Panc1 (cell line): ENCODE measurements at regions not wholly inside any gene's neighbourhood (a gene's known extent, or its start where the extent isn't known, plus 50 kb on each side); places are given as distances from the start of the nearest gene placed in this dataset.

ENCODE experiments used
- ATAC-seq: fragments of 200-7000 bp; cut with Tn5 transposase; 2 replicates; pipeline ENCODE4 v1.9.1; 2020; ENCODE audit warnings: mild to moderate bottlenecking, moderate library complexity
- BruUV-seq: library from RNA; stranded (reverse); fragments of 400-500 nt; replicated peaks from 2 replicates; lab custom pipeline; 2021; lab: Mats Ljungman, UMichigan
- CTCF ChIA-PET: fragments of 300-600 bp; sonication (Branson Sonifier 250); formaldehyde crosslinking; loops from one replicate; lab custom pipeline; 2022; ENCODE audit warnings: antibody characterized with exemption; lab: Charles Lee
- POLR2A ChIA-PET: fragments of 300-600 bp; sonication (Branson Sonifier 250); formaldehyde crosslinking; loops from one replicate; lab custom pipeline; 2022; ENCODE audit warnings: antibody characterized with exemption; lab: Charles Lee
- DNase-seq: peaks from one replicate; pipeline ENCODE4 v3.0.0-alpha.2; 2010; ENCODE audit warnings: low read depth, low spot score
- H3K27ac ChIP-seq: 2 replicates; pipeline ENCODE4 v1.5.1; 2011; ENCODE audit warnings: mild to moderate bottlenecking, low read length, inconsistent platforms
- H3K27me3 ChIP-seq: fragments of 200-500 bp; sonication (Bioruptor generic); 2 replicates; pipeline ENCODE4 v1.6.0; 2014; ENCODE audit warnings: low read length, inconsistent platforms; ENCODE audit not compliant: control insufficient read depth, insufficient read depth
- H3K36me3 ChIP-seq: fragments of 200-500 bp; sonication (Bioruptor generic); 2 replicates; pipeline ENCODE4 v1.5.1; 2014; ENCODE audit warnings: inconsistent platforms, mild to moderate bottlenecking, low read length, moderate library complexity; ENCODE audit not compliant: control insufficient read depth, insufficient read depth
- H3K4me1 ChIP-seq: 2 replicates; pipeline ENCODE4 v1.5.1; 2011; ENCODE audit warnings: inconsistent platforms, mild to moderate bottlenecking, low read length, moderate library complexity; ENCODE audit not compliant: control insufficient read depth, insufficient read depth
- H3K4me3 ChIP-seq, 2 experiments: 2 replicates each; pipeline ENCODE4 v1.5.1; 2011 to 2012; ENCODE audit warnings: low read depth in 2 of 2, low read length in 2 of 2, mild to moderate bottlenecking in 2 of 2, inconsistent platforms in 1 of 2, moderate library complexity in 1 of 2
- H3K9me3 ChIP-seq: fragments of 200-500 bp; sonication (Bioruptor generic); 2 replicates; pipeline ENCODE4 v1.5.1; 2014; ENCODE audit warnings: low read depth, mild to moderate bottlenecking, inconsistent platforms, low read length, moderate library complexity; ENCODE audit not compliant: control insufficient read depth, insufficient read depth
- CTCF ChIP-seq: fragments of 450-650 bp; IDR thresholded peaks from 2 replicates; pipeline ENCODE4 v1.5.1; 2017; ENCODE audit warnings: mild to moderate bottlenecking
- POLR2AphosphoS5 ChIP-seq: IDR thresholded peaks from 2 replicates; pipeline ENCODE4 v1.6.1; 2012; ENCODE audit warnings: mild to moderate bottlenecking, low read depth, low read length, moderate library complexity
- REST ChIP-seq, 2 experiments: IDR thresholded peaks; 2 replicates each; pipeline ENCODE4 v1.6.1; 2011 to 2012; ENCODE audit warnings: low read depth in 2 of 2, control low read depth in 1 of 2, low read length in 1 of 2, mild to moderate bottlenecking in 1 of 2, moderate library complexity in 1 of 2; ENCODE audit not compliant: insufficient read depth in 1 of 2
- SIN3A ChIP-seq: IDR thresholded peaks from 2 replicates; pipeline ENCODE4 v1.6.1; 2012; ENCODE audit warnings: low read depth, mild to moderate bottlenecking, low read length, moderate library complexity, borderline replicate concordance; ENCODE audit not compliant: insufficient read depth
- TCF7L2 ChIP-seq: IDR thresholded peaks from 2 replicates; pipeline ENCODE4 v1.6.1; 2011; ENCODE audit warnings: mild to moderate bottlenecking, low read depth, low read length, inconsistent platforms
- in situ Hi-C: cut with HindIII; loops from 2 replicates; pipeline ENCODE4 v1.10.0; 2016; ENCODE audit warnings: low sequenced_read_pairs, low pct_unique_long_range_greater_than_20kb
- intact Hi-C: fragments of 100-400 bp; cut with micrococcal nuclease; formaldehyde crosslinking; loops from one replicate; pipeline ENCODE4 v1.10.0; 2022; ENCODE audit not compliant: unreplicated experiment

- ChIA-PET CTCF (no interaction called here), POLR2A (interaction anchor here (0.6 kb wide), 1 partner anchor 385 kb away, joined by 11 read pairs; no protein-coding TSS in a partner anchor)
- H3K9me3 ChIP-seq: no peaks in the 10 kb centered on the region
- in situ Hi-C loops (no loop called here), intact Hi-C loops (no loop called here)
- no TSS peak for BruUV-seq
- DNase-seq (no peak), ATAC-seq (no peak)
- no peaks in the 10 kb centered on the region for H3K4me1 ChIP-seq
- no peak overlapping the region for H3K27ac ChIP-seq
- H3K36me3 ChIP-seq: no peaks in the 10 kb centered on the region
- no peak overlapping the region for H3K4me3 ChIP-seq
- H3K27me3 ChIP-seq: no peaks in the 10 kb centered on the region
- TF ChIP-seq TCF7L2 (no peak), POLR2AphosphoS5 (no peak), SIN3A (no peak), REST (IDR thresholded peaks at IDR 0.05; ENCODE audit: insufficient read depth in 1 of 2, low read depth in 2 of 2, low read length in 1 of 2) (no peak), CTCF (no peak)
Measured at GRCh38 chr6:170187669-170188566, 103.0 kb downstream of the DLL1 start.

- H3K36me3 ChIP-seq: no peaks in the 10 kb centered on the region
- intact Hi-C loops (no loop called here), in situ Hi-C loops (no loop called here)
- ATAC-seq (no peak; the same call in 1 of the 2 replicates), DNase-seq (no peak)
- H3K4me3 ChIP-seq: no peak overlapping the region
- no peak overlapping the region for H3K27ac ChIP-seq
- BruUV-seq: no TSS peak
- H3K9me3 ChIP-seq: no peaks in the 10 kb centered on the region
- H3K27me3 ChIP-seq: no peaks in the 10 kb centered on the region
- no peaks in the 10 kb centered on the region for H3K4me1 ChIP-seq
- ChIA-PET CTCF (no interaction called here), POLR2A (interaction anchor here (0.6 kb wide), 1 partner anchor 384 kb away, joined by 11 read pairs; no protein-coding TSS in a partner anchor)
- TF ChIP-seq POLR2AphosphoS5 (no peak), CTCF (no peak), TCF7L2 (no peak), SIN3A (no peak), REST (IDR thresholded peaks at IDR 0.05; ENCODE audit: insufficient read depth in 1 of 2, low read depth in 2 of 2, low read length in 1 of 2) (no peak)
Measured at GRCh38 chr6:170186941-170187668, 103.8 kb downstream of the DLL1 start.
